ENCODE measurements at regions not wholly inside any gene's neighbourhood (a gene's known extent, or its start where the extent isn't known, plus 50 kb on each side); places are given as distances from the start of the nearest gene placed in this dataset.

DNA sequence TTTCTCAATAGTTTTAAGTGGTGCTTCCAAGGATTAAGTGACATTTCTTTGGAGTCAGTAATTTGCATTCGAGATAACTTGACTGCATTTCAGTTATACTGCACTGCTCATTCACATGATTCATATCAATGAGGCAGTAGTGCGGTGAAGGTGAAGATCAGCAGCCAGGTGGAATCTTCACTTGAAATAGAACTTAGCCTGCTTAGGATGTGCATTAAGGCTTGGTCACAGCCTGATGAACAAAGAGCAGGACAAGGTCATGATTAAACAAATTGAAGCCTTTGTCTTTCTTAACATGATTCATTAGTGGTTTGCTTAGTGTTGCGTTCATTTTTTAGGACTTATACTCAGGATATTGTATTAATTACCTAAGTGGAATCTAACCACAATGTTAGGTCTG lies 212.1 kb upstream of the GALNTL6 start:
- no peak overlapping the region for H3K27ac ChIP-seq (ENCODE audit: low read depth in 2 of 2, low read length in 2 of 2)
- H3K4me1 ChIP-seq (ENCODE audit: control insufficient read depth in 2 of 2, insufficient read depth in 2 of 2, low read length in 2 of 2) = no peaks in the 10 kb centered on the region
- no peak overlapping the region for H3K9ac ChIP-seq (ENCODE audit: low read depth in 1 of 2, low read length in 2 of 2)
- no peaks in the 10 kb centered on the region for H3K9me3 ChIP-seq (ENCODE audit: control insufficient read depth in 2 of 2, low read length in 2 of 2)
- no peaks in the 10 kb centered on the region for H3K27me3 ChIP-seq (ENCODE audit: control insufficient read depth in 2 of 2, insufficient read depth in 2 of 2, low read length in 2 of 2)
- H3K36me3 ChIP-seq (ENCODE audit: control insufficient read depth in 2 of 2, insufficient read depth in 2 of 2, low read length in 2 of 2) = no peaks in the 10 kb centered on the region
- H3K4me3 ChIP-seq (ENCODE audit: low read length in 2 of 2) = no peak overlapping the region

DNA sequence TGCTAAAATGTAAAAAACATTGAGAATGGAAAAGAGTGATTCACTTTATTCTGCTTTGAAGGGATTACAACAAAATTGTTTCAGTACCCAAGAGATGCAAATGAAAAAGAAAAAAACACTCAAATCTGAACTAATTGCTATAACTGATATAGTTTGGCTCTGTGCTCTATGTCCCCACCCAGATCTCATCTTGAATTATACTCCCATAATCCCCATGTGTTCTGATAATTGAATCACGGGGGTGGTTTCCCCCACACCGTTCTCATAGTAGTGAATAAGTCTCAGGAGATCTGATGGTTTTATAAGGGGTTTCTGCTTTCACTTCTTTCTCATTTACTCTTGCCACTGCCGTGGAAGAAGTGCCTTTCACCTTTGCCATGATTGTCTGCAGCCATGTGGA lies 213.6 kb upstream of the GALNTL6 start:
- Histone ChIP-seq H3K4me1 (ENCODE audit: control insufficient read depth in 2 of 2, insufficient read depth in 2 of 2, low read length in 2 of 2) (no peaks in the 10 kb centered on the region), H3K9ac (ENCODE audit: low read depth in 1 of 2, low read length in 2 of 2) (no peak overlapping the region), H3K27ac (ENCODE audit: low read depth in 2 of 2, low read length in 2 of 2) (no peak overlapping the region), H3K36me3 (ENCODE audit: control insufficient read depth in 2 of 2, insufficient read depth in 2 of 2, low read length in 2 of 2) (no peaks in the 10 kb centered on the region), H3K4me3 (ENCODE audit: low read length in 2 of 2) (no peak overlapping the region), H3K27me3 (ENCODE audit: control insufficient read depth in 2 of 2, insufficient read depth in 2 of 2, low read length in 2 of 2) (no peaks in the 10 kb centered on the region), H3K9me3 (ENCODE audit: control insufficient read depth in 2 of 2, low read length in 2 of 2) (no peaks in the 10 kb centered on the region)

DNA sequence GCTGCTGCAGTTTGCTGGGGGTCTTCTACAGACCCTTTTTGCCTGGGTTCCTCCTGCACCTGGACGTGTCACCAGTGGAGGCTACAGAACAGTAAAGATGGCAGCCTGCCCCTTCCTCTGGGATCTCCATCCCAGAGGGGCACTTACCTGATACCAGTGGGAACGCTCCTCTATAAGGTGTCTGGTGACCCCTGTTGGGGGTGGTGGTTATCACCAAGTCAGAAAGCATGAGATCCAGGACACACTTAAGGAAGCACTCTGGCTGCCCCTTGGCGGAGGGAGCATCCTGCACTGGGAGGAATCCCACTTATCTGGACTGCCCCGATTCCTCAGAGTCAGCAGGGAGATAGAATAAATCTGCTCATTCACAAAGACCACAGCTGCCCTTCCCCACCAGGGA lies 218.9 kb upstream of the GALNTL6 start:
- no peaks in the 10 kb centered on the region for H3K36me3 ChIP-seq (ENCODE audit: control insufficient read depth in 2 of 2, insufficient read depth in 2 of 2, low read length in 2 of 2)
- no peaks in the 10 kb centered on the region for H3K9me3 ChIP-seq (ENCODE audit: control insufficient read depth in 2 of 2, low read length in 2 of 2)
- no peak overlapping the region for H3K4me3 ChIP-seq (ENCODE audit: low read length in 2 of 2)
- H3K9ac ChIP-seq (ENCODE audit: low read depth in 1 of 2, low read length in 2 of 2) = no peak overlapping the region
- H3K27ac ChIP-seq (ENCODE audit: low read depth in 2 of 2, low read length in 2 of 2) = no peak overlapping the region
- no peaks in the 10 kb centered on the region for H3K4me1 ChIP-seq (ENCODE audit: control insufficient read depth in 2 of 2, insufficient read depth in 2 of 2, low read length in 2 of 2)
- H3K27me3 ChIP-seq (ENCODE audit: control insufficient read depth in 2 of 2, insufficient read depth in 2 of 2, low read length in 2 of 2) = no peaks in the 10 kb centered on the region

DNA sequence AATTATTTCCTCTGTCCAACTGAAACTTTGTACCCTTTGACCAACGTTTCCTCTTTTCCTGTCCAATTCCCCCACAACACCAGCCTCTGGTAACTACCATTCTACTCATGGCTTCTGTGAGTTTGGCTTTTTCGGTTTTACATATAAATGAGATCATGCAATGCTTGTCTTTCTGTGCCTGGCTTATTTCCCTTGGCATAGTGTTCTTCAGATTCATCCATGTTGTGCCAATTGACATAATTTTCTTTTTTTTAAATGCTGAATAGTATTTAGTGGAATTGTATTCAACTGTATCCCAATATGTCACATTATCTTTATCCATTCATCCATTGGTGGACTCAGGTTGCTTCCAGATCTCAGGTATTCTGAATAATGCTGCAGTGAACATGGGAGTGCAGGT lies 222.5 kb upstream of the GALNTL6 start:
- Histone ChIP-seq H3K4me1 (ENCODE audit: control insufficient read depth in 2 of 2, insufficient read depth in 2 of 2, low read length in 2 of 2) (no peaks in the 10 kb centered on the region), H3K27ac (ENCODE audit: low read depth in 2 of 2, low read length in 2 of 2) (no peak overlapping the region), H3K9ac (ENCODE audit: low read depth in 1 of 2, low read length in 2 of 2) (no peak overlapping the region), H3K27me3 (ENCODE audit: control insufficient read depth in 2 of 2, insufficient read depth in 2 of 2, low read length in 2 of 2) (no peaks in the 10 kb centered on the region), H3K36me3 (ENCODE audit: control insufficient read depth in 2 of 2, insufficient read depth in 2 of 2, low read length in 2 of 2) (no peaks in the 10 kb centered on the region), H3K9me3 (ENCODE audit: control insufficient read depth in 2 of 2, low read length in 2 of 2) (no peaks in the 10 kb centered on the region), H3K4me3 (ENCODE audit: low read length in 2 of 2) (no peak overlapping the region)

DNA sequence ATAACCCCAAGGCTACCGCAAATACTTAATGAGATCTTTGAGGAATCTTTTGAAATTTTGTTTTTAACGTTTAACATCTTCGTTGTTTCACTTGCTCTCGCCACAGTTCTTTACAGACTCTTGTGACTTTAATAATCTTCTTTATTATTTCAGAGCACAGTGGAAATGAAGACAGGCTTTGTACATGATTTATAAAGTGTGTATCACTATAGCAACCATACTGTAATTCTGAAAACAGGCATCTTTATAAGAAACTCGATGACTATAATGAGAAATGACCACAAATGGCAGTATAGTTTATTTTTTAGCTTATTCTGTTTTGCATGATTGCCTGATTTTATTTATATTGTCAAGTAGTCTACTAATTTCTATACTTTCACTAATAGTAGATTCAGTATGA lies 224.4 kb upstream of the GALNTL6 start:
- no peak overlapping the region for H3K9ac ChIP-seq (ENCODE audit: low read depth in 1 of 2, low read length in 2 of 2)
- H3K36me3 ChIP-seq (ENCODE audit: control insufficient read depth in 2 of 2, insufficient read depth in 2 of 2, low read length in 2 of 2) = no peaks in the 10 kb centered on the region
- no peaks in the 10 kb centered on the region for H3K9me3 ChIP-seq (ENCODE audit: control insufficient read depth in 2 of 2, low read length in 2 of 2)
- no peak overlapping the region for H3K4me3 ChIP-seq (ENCODE audit: low read length in 2 of 2)
- no peaks in the 10 kb centered on the region for H3K27me3 ChIP-seq (ENCODE audit: control insufficient read depth in 2 of 2, insufficient read depth in 2 of 2, low read length in 2 of 2)
- H3K27ac ChIP-seq (ENCODE audit: low read depth in 2 of 2, low read length in 2 of 2) = no peak overlapping the region
- H3K4me1 ChIP-seq (ENCODE audit: control insufficient read depth in 2 of 2, insufficient read depth in 2 of 2, low read length in 2 of 2) = no peaks in the 10 kb centered on the region

DNA sequence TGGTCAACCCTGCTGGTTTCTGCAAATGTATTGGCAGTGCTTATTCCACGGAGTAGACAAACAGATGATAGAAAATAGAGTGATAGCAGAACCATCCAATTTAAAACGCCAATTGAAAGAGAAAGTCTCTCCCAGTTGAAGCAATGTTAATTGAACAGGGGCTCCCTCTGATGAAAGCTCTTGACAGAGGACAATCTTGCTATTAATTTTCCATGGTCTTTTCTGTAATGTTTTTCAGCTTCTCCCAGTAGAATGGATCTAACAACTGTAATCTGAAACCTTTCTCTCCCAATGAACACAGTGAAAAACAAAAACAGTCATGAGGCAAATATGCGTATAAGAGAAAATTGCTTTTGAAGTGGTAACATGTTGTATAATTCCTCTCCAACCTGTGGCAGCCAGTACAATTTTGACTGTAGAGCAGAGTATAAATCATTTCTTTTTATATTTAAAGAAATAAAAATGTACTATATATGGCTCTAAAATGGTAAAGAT lies 225.1 kb upstream of the GALNTL6 start:
- Histone ChIP-seq H3K9ac (ENCODE audit: low read depth in 1 of 2, low read length in 2 of 2) (no peak overlapping the region), H3K4me1 (ENCODE audit: control insufficient read depth in 2 of 2, insufficient read depth in 2 of 2, low read length in 2 of 2) (no peaks in the 10 kb centered on the region), H3K9me3 (ENCODE audit: control insufficient read depth in 2 of 2, low read length in 2 of 2) (peaks cover 0 to 4% of the 10 kb centered on the region in 2 donors)

DNA sequence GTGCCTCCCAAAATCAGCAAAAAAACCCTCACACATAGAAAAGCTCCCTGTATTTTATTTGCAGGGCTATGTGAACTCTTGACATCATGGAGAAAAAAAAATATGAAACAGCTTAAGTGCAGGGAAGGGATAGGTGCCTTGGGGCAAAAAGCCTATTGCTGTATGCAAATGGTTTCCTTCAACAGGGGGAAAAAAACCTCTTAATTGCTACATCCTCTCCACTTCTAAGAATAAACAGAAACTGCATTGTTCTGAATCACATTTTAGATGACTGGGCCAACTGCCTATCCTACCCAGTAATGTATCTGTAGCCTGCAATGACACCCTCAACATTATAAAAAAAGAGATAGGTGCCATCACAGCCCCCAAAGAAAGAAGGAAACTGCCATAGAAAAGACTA lies 229.4 kb upstream of the GALNTL6 start:
- Histone ChIP-seq H3K9ac (ENCODE audit: low read depth in 1 of 2, low read length in 2 of 2) (no peak overlapping the region), H3K4me3 (ENCODE audit: low read length in 2 of 2) (no peak overlapping the region), H3K4me1 (ENCODE audit: control insufficient read depth in 2 of 2, insufficient read depth in 2 of 2, low read length in 2 of 2) (no peaks in the 10 kb centered on the region), H3K27ac (ENCODE audit: low read depth in 2 of 2, low read length in 2 of 2) (no peak overlapping the region), H3K27me3 (ENCODE audit: control insufficient read depth in 2 of 2, insufficient read depth in 2 of 2, low read length in 2 of 2) (no peaks in the 10 kb centered on the region), H3K36me3 (ENCODE audit: control insufficient read depth in 2 of 2, insufficient read depth in 2 of 2, low read length in 2 of 2) (no peaks in the 10 kb centered on the region), H3K9me3 (ENCODE audit: control insufficient read depth in 2 of 2, low read length in 2 of 2) (peaks cover 0 to 4% of the 10 kb centered on the region in 2 donors)

More for the DNA sequence above, 225.1 kb upstream of the GALNTL6 start:
- no peak overlapping the region for H3K4me3 ChIP-seq (ENCODE audit: low read length in 2 of 2)
- no peak overlapping the region for H3K27ac ChIP-seq (ENCODE audit: low read depth in 2 of 2, low read length in 2 of 2)
- H3K36me3 ChIP-seq (ENCODE audit: control insufficient read depth in 2 of 2, insufficient read depth in 2 of 2, low read length in 2 of 2) = no peaks in the 10 kb centered on the region
- no peaks in the 10 kb centered on the region for H3K27me3 ChIP-seq (ENCODE audit: control insufficient read depth in 2 of 2, insufficient read depth in 2 of 2, low read length in 2 of 2)

DNA sequence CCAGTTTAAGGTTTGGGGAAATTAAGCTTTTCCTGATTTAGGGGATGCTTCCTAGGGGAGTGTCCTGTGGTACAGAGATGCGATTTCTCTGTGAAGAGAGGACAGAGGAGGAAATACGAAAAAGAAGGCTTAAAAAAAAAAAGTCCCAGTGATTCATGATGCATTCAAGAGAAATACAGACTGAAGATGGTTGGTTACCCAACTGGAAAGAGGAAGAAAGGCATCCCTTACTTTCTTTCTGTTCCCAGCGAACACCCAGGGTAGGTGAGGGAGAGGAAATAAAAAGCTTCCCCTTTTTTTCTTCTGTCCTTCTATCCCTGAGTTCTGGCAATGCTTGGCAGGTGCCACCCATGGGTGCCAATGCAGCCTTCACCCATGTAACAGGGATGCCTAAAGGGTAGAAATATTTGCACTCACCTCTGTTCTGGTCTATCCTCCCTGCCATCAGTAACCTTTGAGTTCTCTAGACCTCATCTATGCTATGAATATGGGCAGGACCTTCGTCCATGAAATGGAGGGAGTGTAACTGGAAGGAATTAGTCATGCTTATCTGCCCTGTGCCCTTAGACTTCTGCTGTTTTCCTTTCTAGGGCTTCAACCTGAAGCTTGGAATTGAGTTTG lies 230.1 kb upstream of the GALNTL6 start:
- H3K4me3 ChIP-seq (ENCODE audit: low read length in 2 of 2) = no peak overlapping the region
- H3K9me3 ChIP-seq (ENCODE audit: control insufficient read depth in 2 of 2, low read length in 2 of 2) = peaks cover 0 to 4% of the 10 kb centered on the region in 2 donors
- no peak overlapping the region for H3K9ac ChIP-seq (ENCODE audit: low read depth in 1 of 2, low read length in 2 of 2)
- H3K27me3 ChIP-seq (ENCODE audit: control insufficient read depth in 2 of 2, insufficient read depth in 2 of 2, low read length in 2 of 2) = no peaks in the 10 kb centered on the region
- no peaks in the 10 kb centered on the region for H3K36me3 ChIP-seq (ENCODE audit: control insufficient read depth in 2 of 2, insufficient read depth in 2 of 2, low read length in 2 of 2)
- no peaks in the 10 kb centered on the region for H3K4me1 ChIP-seq (ENCODE audit: control insufficient read depth in 2 of 2, insufficient read depth in 2 of 2, low read length in 2 of 2)
- H3K27ac ChIP-seq (ENCODE audit: low read depth in 2 of 2, low read length in 2 of 2) = no peak overlapping the region

DNA sequence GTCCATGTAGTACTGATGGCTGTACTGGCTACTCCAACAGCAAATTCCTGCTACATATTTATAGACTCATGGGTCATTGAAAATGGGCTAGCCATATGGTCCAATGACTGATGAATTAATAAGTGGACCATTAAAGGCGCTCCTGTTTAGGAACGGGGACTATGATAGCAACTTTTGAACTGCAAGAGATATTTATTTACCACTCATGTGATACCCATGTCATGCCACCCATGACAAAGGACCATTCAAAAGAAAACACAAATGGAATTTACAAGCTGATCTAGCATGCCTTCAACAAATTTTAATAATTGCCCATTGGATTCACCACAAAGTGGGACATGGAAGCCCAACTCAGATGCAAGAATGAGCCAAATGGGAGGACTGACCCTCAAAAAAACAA lies 240.0 kb upstream of the GALNTL6 start:
- Histone ChIP-seq H3K4me1 (ENCODE audit: control insufficient read depth in 2 of 2, insufficient read depth in 2 of 2, low read length in 2 of 2) (no peaks in the 10 kb centered on the region), H3K9ac (ENCODE audit: low read depth in 1 of 2, low read length in 2 of 2) (no peak overlapping the region), H3K36me3 (ENCODE audit: control insufficient read depth in 2 of 2, insufficient read depth in 2 of 2, low read length in 2 of 2) (no peaks in the 10 kb centered on the region), H3K27me3 (ENCODE audit: control insufficient read depth in 2 of 2, insufficient read depth in 2 of 2, low read length in 2 of 2) (no peaks in the 10 kb centered on the region), H3K4me3 (ENCODE audit: low read length in 2 of 2) (no peak overlapping the region), H3K27ac (ENCODE audit: low read depth in 2 of 2, low read length in 2 of 2) (no peak overlapping the region), H3K9me3 (ENCODE audit: control insufficient read depth in 2 of 2, low read length in 2 of 2) (peaks cover 0 to 2% of the 10 kb centered on the region in 2 donors)

DNA sequence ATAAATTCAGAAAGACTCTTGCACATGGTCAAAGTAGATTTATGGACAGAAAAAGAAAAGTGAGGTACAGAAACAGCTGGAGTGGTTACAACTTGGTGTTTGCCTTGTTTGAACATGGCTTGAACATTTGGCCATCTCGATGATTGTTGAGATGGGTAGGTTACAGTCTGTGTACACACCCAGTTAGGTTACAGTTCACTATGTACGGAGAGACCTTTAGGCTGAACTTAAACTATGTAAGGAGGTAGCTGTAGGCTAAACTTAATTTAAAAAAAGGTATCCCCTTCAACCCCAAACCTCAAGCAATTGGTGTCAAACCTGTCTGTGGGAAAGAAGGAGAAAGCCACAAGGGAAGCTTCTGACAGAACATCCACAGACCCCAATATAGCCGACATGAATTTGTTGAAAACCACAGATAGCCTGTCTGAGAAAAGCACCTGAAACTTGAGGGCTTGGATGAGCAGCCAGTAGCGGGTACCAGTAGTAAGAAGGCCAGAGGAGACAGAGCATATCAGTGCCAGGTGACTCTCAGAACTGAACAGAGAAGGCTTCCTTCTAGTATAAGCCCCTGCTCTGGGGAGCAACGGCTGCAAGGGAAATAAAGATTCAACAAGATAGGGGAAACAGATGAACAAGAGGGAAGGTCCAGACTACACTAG lies 247.9 kb upstream of the GALNTL6 start:
- Histone ChIP-seq H3K27me3 (ENCODE audit: control insufficient read depth in 2 of 2, insufficient read depth in 2 of 2, low read length in 2 of 2) (no peaks in the 10 kb centered on the region), H3K4me3 (ENCODE audit: low read length in 2 of 2) (no peak overlapping the region)

More for the DNA sequence above, 247.9 kb upstream of the GALNTL6 start:
- Histone ChIP-seq H3K36me3 (ENCODE audit: control insufficient read depth in 2 of 2, insufficient read depth in 2 of 2, low read length in 2 of 2) (no peaks in the 10 kb centered on the region), H3K9ac (ENCODE audit: low read depth in 1 of 2, low read length in 2 of 2) (no peak overlapping the region), H3K9me3 (ENCODE audit: control insufficient read depth in 2 of 2, low read length in 2 of 2) (peaks cover 0 to 2% of the 10 kb centered on the region in 2 donors), H3K27ac (ENCODE audit: low read depth in 2 of 2, low read length in 2 of 2) (no peak overlapping the region), H3K4me1 (ENCODE audit: control insufficient read depth in 2 of 2, insufficient read depth in 2 of 2, low read length in 2 of 2) (no peaks in the 10 kb centered on the region)

Data from mucosa of rectum (tissue), 2 donors.